ENCODE measurements at regions not wholly inside any gene's neighbourhood (a gene's known extent, or its start where the extent isn't known, plus 50 kb on each side); places are given as distances from the start of the nearest gene placed in this dataset.
A peak's percentile ranks its signal among the peaks of the same experiment; 100 is the strongest.
"Not testable (repeated sequence)": the region's sequence is repeated elsewhere in the genome, so short reads cannot be mapped to it uniquely, and the experiment has no call there.

DNA sequence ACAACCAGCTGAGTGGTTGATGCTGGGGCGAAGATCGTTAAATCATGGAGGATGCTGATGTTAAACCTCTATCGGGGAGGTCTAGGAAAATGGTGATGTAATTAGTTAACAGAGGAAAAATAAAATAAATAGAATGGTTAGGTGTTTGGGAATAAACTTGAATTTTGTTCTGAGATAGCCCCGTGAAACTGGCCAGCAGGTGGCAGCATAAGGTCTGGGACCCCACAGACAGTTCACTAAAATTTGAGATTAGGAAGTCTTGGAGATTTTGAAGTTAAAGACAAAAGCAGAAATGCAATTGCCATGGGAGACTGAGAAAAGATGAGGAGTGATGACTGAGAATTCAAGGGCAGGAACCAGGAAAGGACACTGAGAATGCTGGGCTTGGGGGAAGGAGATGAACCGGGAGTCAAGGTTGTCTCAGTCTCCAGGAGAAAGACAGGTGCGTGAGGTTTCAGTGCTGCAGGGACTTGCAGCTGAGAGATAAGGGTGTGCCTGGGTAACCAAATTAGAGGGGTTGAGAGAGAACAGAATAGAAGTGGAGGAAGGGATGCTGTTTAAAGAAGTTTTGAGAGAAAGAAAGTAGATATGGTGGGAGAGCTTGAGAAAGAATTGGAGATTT lies 248.0 kb downstream of the ZNF92 start:
- DNase-seq (ENCODE audit: low spot score), result peak; percentile 23

DNA sequence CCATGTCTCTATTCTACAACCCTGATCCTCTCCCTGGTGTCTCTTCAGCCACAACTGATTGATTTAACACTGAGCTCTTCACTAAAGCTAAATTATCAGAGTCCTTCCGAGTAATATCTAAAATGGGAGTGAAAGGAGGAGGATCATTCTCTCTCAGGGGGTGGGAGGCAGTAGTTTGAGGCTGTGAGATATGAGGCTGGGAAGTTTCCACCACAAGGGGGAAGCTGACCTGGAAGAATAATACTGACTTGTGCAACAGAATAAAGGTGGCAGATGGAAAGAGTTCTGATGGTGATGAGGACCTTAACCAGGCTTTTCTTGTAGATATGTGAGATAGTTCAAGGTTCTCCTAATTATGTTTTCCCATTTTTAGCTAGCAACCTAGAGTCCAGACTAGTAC lies 241.6 kb upstream of the VKORC1L1 start:
- not testable (repeated sequence) for DNase-seq (ENCODE audit: low spot score)

DNA sequence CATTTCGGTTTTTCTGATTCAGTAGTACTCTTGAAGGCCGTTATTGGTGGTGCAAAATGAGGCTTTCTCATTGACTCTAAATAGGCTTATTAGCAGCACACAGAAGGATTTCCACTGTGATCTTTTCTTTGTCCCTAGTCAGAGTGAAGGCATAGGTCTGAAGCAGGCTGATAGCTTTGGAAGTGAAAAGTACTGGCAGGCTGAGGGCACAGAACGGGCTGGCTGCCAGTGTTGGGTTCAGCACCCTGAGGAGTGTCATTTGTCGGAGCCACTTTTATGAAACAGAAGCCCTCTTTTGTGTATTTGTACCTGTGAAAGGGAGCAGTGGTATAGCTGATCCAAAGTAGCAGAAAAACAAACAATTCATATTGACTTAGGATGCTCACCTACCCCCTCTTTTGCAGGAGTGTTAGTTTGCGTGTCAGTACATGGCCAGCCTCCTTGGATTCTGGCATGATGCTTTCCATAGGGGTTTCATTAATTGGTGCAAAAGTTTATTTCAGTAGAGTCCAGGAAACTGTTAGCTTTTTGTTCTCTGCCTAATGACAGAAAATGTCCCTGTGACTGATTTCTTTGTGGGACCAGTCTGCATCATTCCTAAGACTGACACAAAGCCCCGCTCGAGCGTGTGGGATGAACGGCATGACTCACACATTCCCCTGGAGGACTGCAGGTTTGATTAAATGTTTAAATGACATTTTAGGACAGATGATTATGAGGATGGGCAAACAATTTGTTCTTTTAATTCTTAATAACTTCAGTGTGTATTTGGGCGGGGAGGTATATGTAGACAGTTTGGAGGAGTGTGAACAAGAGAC lies 239.1 kb upstream of the VKORC1L1 start:
- not testable (repeated sequence) for DNase-seq (ENCODE audit: low spot score)

DNA sequence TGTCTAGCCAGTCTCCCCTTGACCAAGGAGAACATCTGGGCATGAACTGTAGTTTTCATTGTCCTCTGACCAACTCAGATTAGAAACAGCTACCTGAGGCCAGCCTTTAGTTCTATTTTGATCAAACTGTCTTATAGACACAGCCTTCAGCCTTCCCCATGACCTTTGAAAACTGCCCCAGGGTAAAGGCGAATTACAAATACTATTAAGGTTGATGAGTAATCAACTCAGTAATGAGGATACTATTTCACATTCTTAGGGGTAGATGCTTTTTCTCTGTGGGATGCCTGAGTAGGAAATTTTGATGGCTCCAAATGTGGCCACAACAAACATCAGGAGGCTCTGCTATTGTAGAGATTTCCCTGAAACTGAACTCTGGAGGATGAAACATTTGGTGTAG lies 234.0 kb upstream of the VKORC1L1 start:
- DNase-seq (ENCODE audit: low spot score), result not testable (repeated sequence)

DNA sequence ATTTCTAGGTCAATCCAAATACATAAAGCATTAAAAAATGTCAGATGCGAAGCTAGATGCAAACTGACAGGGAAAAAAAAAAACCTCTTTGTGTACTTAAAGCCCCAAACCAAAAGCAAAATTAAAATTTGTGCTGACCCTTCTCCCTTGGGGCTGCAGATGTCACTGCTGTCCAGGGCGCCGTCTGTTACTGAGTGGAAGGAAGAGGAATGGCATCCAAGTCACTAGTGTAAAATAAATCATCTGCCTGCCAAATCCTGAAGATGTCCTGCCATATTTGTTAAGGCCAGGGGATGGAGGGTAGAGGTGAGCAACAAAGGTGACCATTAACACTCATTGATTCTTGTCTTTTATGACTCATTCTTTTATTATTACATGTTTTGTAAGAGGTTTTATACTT lies 233.2 kb upstream of the VKORC1L1 start:
- not testable (repeated sequence) for DNase-seq (ENCODE audit: low spot score)

DNA sequence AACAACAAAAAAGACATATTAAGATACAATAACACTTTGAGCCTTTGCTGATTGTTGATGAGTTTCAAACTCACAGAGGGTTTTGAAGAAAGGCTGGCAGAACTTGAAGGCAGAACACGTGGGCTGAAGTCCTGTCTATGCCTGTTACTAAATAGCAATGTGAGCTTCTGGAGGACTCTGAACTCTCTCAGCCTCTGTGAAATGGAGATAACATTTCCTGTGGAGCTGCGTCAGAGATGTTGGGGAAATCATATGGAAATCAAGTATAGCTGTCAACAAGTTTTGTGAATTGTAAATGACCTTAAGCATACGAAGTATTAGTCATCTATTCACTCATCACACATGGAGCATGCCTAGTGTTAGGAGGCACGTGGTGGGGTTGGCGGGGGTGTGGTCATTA lies 229.4 kb upstream of the VKORC1L1 start:
- DNase-seq (ENCODE audit: low spot score), result not testable (repeated sequence)

DNA sequence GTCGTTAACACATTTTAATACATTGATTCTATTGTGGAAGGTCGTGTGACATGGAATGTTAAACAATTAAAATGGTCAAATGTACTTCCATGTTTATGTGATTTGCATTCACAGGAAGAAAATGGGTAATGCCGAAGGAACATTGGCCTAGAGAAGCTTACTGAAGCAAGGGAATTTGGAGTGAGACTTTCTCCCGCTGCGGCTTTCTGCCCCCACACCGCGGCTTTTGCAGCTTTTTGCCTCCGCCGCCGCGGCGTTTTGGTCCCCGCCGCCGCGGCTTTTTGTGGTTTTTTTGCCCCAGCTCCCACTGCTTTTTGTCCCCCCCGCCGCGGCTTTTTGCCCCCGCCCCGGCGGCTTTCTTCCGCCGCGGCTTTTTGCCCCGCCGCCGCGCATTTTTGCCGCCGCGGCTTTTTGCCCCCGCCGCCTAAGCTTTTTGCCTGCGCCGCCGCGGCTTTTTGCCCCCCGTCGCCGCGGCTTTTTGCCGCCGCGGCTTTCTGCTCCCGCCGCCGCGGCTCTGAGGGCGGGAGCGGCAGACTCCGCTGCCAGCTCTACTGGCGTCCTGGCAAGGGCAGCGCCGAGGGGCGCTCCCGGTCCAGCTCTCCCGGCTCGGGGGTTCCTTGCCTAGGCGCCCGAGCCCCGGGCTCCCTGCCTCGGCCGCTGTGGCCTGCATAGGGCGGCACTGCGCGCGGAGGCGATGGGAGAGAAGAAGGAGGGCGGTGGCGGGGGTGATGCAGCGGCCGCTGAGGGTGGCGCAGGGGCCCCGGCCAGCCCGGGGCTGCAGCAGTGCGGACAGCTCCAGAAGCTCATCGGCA lies 225.5 kb upstream of the VKORC1L1 start:
- DNase-seq (ENCODE audit: low spot score), result not testable (repeated sequence)

DNA sequence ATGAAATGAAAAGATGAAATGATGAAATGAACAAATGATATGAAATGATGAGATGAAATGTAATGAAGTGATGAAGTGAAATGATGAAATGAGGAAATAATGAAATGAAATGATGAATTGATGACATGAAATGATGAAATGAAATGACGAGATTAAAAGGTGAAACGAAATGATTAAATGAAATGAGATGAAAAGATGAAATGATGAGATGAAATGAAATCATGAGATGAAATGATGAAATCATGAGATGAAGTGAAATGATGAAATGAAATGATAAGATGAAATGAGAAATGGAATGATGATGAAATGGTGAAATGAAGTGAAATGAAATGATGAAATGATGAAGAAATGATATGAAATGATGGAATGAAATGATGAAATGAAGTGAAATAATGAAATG lies 221.7 kb upstream of the VKORC1L1 start:
- DNase-seq (ENCODE audit: low spot score), result not testable (repeated sequence)

DNA sequence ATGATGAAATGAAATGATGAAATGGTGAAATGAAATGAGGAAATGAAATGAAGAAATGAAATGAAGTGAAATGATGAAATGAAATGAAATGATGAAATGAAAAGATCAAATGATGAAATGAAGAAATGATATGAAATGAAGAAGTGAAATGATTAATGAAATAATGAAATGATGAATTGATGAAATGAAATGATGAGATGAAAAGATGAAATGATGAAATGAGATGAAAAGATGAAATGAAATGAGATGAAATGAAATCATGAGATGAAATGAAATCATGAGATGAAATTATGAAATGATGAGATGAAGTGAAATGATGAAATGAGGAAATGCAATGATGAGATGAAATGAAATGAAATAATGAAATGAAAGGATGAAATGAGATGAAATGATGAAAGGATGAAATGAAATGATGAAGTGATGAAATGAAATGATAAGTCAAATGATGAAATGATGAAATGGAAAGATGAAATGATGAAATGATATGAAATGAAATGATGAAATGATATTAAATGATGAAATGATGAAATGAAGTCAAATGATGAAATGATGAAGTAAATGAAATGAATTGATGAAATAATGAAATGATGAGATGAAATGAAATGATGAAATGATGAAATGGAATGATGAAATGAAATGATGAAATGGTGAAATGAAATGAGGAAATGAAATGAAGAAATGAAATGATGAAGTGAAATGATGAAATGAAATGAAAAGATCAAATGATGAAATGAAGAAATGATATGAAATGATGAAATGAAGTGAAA lies 220.9 kb upstream of the VKORC1L1 start:
- not testable (repeated sequence) for DNase-seq (ENCODE audit: low spot score)

DNA sequence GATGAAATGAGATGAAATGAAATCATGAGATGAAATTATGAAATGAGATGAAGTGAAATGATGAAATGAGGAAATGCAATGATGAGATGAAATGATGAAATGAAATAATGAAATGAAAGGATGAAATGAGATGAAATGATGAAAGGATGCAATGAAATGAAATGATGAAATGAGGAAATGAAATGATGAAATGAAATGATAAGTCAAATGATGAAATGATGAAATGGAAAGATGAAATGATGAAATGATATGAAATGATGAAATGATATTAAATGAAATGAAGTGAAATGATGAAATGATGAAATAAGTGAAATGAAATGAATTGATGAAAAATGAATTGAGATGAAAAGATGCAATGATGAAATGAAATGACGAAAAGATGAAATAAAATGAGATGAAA lies 220.2 kb upstream of the VKORC1L1 start:
- DNase-seq (ENCODE audit: low spot score), result not testable (repeated sequence)

DNA sequence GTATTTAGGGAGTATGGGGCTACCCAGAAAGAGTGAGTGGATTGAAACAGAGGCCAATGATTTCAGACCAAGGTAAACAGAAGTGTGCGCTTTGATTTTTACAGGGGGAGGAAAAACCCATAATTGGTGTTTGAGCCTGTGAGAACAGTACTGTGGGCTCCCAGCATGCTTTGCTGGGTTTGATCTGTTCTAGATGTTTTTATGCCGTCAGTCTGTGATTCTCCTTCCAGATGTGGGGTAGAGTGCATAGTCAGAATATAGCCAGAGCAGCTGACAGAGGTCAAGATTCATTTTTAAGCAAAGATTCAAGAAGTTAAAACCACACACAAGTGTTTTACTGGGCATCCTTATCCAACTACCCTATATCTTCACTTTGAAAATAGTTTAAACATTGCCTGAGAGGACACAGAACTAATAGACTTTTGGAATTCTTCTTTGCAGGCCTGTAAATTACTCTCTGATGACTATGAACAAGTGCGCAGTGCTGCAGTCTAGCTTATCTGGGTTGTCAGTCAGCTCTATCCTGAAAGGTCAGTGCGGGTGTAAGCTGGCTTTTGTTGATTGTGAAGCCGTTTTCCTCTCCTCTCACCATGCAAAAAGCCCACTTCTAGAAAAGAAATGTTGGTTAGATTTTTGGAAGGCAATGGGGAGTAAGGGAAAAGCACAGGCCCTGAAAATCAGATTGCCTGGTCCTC lies 216.2 kb upstream of the VKORC1L1 start:
- not testable (repeated sequence) for DNase-seq (ENCODE audit: low spot score)

DNA sequence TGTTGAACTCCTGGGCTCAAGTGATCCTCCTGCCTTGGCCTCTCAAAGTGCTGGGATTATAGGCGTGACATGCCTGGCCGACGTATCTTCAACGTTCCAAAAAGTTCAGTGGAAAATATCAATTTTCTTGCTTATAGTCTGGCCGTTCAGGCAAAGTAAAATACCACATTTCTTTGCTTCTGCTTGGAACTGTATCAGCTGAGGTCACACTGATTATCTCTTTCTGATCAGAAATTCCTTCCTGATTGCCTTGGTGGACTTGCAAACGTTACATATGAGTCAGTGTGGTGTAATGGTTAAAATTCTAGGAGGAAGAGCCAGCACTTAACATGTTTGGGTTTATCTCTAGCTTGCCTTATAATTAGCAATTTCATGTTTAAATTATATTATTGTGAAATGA lies 189.5 kb upstream of the VKORC1L1 start:
- not testable (repeated sequence) for DNase-seq (ENCODE audit: low spot score)

DNA sequence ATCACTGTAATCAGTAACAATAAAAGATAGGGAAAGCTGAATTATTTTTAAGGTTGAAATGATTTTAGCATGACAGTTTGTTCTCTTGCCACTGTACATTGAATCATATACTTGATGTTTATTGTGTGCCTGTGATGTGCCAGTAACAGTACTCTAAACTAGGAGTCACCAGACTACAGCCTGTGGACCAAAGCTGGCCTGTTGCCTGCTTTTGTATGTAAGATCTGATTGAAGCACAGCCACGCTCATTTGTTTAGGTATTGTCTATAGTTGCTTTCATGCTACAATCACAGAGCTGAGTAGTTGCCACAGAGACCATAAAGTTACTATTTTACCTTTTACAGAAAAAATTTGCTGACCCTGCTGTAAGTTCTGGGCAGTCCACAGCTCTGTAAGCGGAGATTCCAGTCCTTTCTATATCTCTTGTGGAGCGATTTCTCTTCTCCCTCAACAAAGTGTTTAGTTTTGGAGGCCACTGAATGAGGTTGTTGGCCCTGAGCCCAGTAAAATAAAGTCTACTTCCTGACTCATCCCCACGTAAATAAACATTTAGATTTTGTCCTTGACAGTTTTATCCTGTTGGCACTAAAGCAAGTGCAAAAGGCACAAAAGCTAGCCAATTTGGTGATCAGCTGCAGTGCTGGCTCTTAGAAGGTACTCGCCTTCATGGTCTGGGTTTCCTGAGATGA lies 173.7 kb upstream of the VKORC1L1 start:
- not testable (repeated sequence) for DNase-seq (ENCODE audit: low spot score)

DNA sequence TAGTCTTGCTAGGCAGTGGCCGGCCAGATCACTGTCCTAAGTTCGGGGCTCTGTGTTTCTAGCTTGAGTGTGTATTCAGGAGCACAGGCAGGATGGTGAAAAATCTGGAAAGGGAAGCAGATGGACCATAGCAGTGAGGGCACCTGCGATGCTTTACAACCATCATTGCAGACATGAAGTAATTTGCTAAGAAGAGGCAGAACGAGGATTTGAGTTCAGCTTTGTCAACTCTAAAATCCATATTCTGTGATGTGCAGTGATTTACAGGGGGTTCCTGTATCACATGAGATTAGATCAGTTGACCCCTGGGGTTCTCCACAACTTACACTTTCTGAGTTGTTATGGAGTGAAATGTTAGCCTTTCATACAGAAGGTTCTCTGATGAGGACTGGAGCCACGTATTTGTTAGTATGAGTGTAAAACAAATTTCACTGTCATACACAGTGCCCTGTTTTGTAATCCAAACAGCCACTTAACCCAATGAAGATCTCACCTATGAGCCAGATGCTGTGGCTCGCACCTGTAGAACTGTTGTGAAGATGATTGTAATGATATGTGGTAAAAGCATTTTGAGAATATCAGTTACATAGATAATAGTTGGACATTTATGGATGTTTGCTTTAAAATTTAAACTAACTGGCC lies 173.0 kb upstream of the VKORC1L1 start:
- not testable (repeated sequence) for DNase-seq (ENCODE audit: low spot score)

DNA sequence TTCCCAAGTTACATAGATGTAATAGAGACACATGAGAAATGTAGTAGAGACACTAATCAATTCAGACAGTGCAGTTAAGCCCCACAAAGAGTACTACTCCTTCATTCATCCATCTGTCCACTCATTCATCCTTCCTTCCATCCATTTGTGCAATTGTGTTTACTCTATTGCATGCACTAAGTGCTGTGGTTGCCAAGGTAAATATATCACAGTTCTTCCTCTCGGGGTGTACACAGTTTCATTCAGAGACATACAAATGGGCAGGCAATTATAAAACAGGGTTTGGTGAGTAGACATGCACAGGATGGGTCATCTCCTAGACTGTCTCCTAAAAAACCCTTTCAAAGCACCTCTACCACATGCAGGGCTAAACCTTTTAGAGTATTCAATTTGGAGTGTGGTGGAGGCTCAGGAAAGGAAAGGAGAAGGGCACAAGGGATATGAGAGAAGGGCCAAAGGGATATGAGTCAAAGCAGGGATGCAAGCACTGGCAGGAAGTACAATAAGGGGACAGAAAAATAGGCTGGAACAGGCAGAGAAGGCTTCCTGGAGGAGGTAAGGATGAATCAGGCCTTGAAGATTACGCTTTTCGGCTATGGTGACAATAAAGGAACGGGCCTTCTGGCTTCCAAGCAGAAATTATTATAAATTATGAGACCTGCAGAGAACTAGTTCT lies 153.6 kb upstream of the VKORC1L1 start:
- DNase-seq (ENCODE audit: low spot score), result not testable (repeated sequence)

DNA sequence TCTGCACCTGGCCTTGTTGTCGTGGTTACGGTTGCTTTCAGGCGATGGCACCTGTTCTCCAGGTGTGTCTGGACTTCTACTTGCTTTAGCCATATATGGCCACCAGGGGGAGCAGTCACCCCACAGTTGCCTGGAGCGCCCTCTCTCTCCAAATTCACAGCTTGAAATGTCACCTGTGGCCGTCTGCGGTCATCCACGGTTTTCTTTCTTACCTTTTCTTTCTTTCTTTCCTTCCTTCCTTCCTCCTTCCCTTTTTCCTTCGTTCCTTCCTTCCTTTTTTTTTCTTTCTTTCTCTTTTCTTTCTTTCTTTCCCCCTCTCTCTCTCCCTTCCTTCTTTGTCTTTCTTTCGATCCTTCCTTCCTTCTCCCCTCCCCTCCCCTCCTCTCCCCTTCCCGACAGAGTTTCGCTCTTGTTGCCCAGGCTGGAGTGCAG lies 150.5 kb upstream of the VKORC1L1 start:
- peak; percentile 68 for DNase-seq (ENCODE audit: low spot score)

DNA sequence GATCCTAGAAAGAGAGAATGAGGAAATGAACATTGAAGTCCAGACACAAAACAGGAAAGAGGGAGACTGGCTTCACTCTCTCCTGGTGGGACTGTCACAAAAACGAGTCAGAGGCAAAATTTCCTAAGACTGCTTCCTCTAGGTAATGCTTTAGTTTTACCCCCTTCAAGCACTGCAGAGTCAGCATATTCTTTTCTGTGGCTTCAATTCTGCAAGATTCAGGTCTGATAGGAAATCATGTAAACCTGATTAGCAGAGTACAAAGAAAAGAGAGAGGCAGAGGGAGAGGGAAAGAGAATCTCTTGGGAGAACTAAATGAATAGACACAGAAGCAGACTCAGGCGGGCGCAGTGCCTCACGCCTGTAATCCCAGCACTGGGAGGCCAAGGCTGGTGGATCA lies 145.7 kb upstream of the VKORC1L1 start:
- DNase-seq (ENCODE audit: low spot score), result not testable (repeated sequence)

DNA sequence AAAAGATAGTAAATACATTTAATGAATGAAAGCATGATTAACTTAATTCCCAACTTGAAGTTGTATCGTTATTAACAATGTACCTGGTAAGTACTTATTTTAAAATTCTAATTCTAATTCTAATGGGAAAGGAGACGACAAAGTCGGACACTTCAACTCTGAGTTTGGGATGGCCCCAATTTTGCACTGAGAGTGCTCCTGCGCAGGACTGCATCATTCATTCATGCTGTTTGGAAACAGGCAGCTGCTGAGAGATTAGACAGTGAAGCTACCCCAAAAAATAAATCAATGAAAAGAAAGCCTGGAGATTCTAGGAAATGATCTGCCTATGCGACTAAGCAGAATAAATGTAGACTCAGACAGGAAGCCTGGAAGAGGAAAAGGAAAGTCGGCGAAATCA lies 141.7 kb upstream of the VKORC1L1 start:
- DNase-seq (ENCODE audit: low spot score), result no peak

DNA sequence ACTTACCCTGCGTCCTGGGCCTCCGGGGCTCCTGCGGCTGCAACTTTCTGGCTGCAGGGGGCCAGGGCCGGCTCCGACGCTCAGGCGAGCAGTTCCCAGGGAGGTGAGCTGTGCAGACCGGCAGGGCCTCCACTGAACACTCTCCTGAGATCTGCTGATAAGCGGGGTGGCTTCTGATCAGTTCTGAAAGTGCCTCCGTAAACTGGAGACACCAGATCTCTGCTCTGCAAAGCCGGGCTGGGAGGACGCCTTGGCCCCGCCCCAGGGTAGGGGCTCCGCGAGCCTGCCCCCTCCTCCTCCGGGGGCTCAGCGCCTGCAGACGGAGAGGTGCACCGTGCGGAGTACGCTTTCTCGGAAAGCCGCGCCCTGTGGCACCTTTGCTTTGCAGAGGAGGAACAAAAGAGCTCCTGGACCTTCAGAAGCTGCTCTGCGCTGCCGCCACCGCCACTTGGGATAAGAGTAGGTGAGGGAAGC lies 141.3 kb upstream of the VKORC1L1 start:
- no peak for DNase-seq (ENCODE audit: low spot score)
